ENCODE measurements at regions not wholly inside any gene's neighbourhood (a gene's known extent, or its start where the extent isn't known, plus 50 kb on each side); places are given as distances from the start of the nearest gene placed in this dataset.

- Histone ChIP-seq H3K27me3 (replicated peaks; ENCODE audit: insufficient read depth, low read length) (no peaks in the 10 kb centered on the region), H3K4me3 (ENCODE audit: low read length) (no peak overlapping the region), H2AFZ (ENCODE audit: low read length) (no peak overlapping the region), H3K79me2 (ENCODE audit: low read length) (no peaks in the 10 kb centered on the region), H3K9me2 (replicated peaks; ENCODE audit: insufficient read depth, low read length) (no peaks in the 10 kb centered on the region), H3K4me2 (ENCODE audit: low read depth, low read length) (no peak overlapping the region), H3K9ac (ENCODE audit: low read length) (no peak overlapping the region), H3F3A (ENCODE audit: insufficient read depth, low read length) (no peaks in the 10 kb centered on the region), H3K27ac (ENCODE audit: low read length) (no peak overlapping the region), H3K36me3 (replicated peaks; ENCODE audit: insufficient read depth, low read length) (no peaks in the 10 kb centered on the region), H3K4me1 (ENCODE audit: low read length) (no peaks in the 10 kb centered on the region), H3K9me3 (replicated peaks; ENCODE audit: insufficient read depth, low read length) (no peaks in the 10 kb centered on the region), H4K20me1 (ENCODE audit: insufficient read depth, low read length) (no peaks in the 10 kb centered on the region)
- no peak for TF ChIP-seq EZH2 (optimal IDR thresholded peaks at IDR 0.05; ENCODE audit: low read depth, low read length)
- no peak for TF ChIP-seq CTCF (IDR thresholded peaks at IDR 0.05; ENCODE audit: low read length)
- TF ChIP-seq EZH2phosphoT487 (IDR thresholded peaks at IDR 0.05; ENCODE audit: low read length), result no peak
- DNase-seq, result no peak
These were observed 712.5 kb upstream of the LRATD1 start for GRCh38 chr2:13919981-13920382.

- Histone ChIP-seq H2AFZ (ENCODE audit: low read length) (no peak overlapping the region), H3K4me1 (ENCODE audit: low read length) (no peaks in the 10 kb centered on the region), H3F3A (ENCODE audit: insufficient read depth, low read length) (no peaks in the 10 kb centered on the region), H3K9me3 (replicated peaks; ENCODE audit: insufficient read depth, low read length) (no peaks in the 10 kb centered on the region), H3K9ac (ENCODE audit: low read length) (no peak overlapping the region), H3K36me3 (replicated peaks; ENCODE audit: insufficient read depth, low read length) (no peaks in the 10 kb centered on the region), H4K20me1 (ENCODE audit: insufficient read depth, low read length) (no peaks in the 10 kb centered on the region), H3K4me2 (ENCODE audit: low read depth, low read length) (no peak overlapping the region), H3K27me3 (replicated peaks; ENCODE audit: insufficient read depth, low read length) (no peaks in the 10 kb centered on the region), H3K79me2 (ENCODE audit: low read length) (no peaks in the 10 kb centered on the region), H3K9me2 (replicated peaks; ENCODE audit: insufficient read depth, low read length) (no peaks in the 10 kb centered on the region), H3K27ac (ENCODE audit: low read length) (no peak overlapping the region), H3K4me3 (ENCODE audit: low read length) (no peak overlapping the region)
- no peak for TF ChIP-seq EZH2phosphoT487 (IDR thresholded peaks at IDR 0.05; ENCODE audit: low read length)
- no peak for TF ChIP-seq CTCF (IDR thresholded peaks at IDR 0.05; ENCODE audit: low read length)
- no peak for TF ChIP-seq EZH2 (optimal IDR thresholded peaks at IDR 0.05; ENCODE audit: low read depth, low read length)
- no peak for DNase-seq
These were observed 711.3 kb upstream of the LRATD1 start for GRCh38 chr2:13921245-13921644.

DNA sequence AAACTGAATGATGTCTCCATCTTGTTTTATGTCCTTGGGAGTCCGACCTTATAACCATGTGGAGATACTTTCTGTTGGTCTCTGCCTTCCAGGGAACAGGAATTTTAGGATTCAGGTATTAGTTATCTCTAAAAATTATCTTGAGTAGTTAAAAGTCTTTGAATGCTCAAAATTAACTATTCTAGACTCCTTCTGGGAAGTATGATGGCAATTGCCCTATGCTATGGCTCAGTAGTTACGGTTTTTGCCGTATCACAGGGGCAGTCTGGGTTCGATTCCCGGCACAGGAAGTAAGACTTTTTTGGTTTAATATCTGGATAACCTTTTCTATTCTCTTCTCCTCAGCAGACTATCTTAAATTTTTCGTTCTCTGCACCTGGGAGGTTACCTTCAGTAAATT lies 708.7 kb upstream of the LRATD1 start:
- Histone ChIP-seq H3K27me3 (replicated peaks; ENCODE audit: insufficient read depth, low read length) (no peaks in the 10 kb centered on the region), H3K9me2 (replicated peaks; ENCODE audit: insufficient read depth, low read length) (no peaks in the 10 kb centered on the region), H3K4me3 (ENCODE audit: low read length) (no peak overlapping the region), H3K79me2 (ENCODE audit: low read length) (no peaks in the 10 kb centered on the region), H2AFZ (ENCODE audit: low read length) (no peak overlapping the region), H3K9ac (ENCODE audit: low read length) (no peak overlapping the region), H3K27ac (ENCODE audit: low read length) (no peak overlapping the region), H3F3A (ENCODE audit: insufficient read depth, low read length) (no peaks in the 10 kb centered on the region), H4K20me1 (ENCODE audit: insufficient read depth, low read length) (no peaks in the 10 kb centered on the region), H3K36me3 (replicated peaks; ENCODE audit: insufficient read depth, low read length) (no peaks in the 10 kb centered on the region), H3K9me3 (replicated peaks; ENCODE audit: insufficient read depth, low read length) (no peaks in the 10 kb centered on the region), H3K4me2 (ENCODE audit: low read depth, low read length) (no peak overlapping the region), H3K4me1 (ENCODE audit: low read length) (no peaks in the 10 kb centered on the region)
- DNase-seq, result no peak
- TF ChIP-seq CTCF (IDR thresholded peaks at IDR 0.05; ENCODE audit: low read length), result no peak
- TF ChIP-seq EZH2 (optimal IDR thresholded peaks at IDR 0.05; ENCODE audit: low read depth, low read length), result no peak
- TF ChIP-seq EZH2phosphoT487 (IDR thresholded peaks at IDR 0.05; ENCODE audit: low read length), result no peak
